HG02981 (cell line): ENCODE measurements at regions not wholly inside any gene's neighbourhood (a gene's known extent, or its start where the extent isn't known, plus 50 kb on each side); places are given as distances from the start of the nearest gene placed in this dataset.

Source experiments
- ATAC-seq: cut with Tn5 transposase; IDR thresholded peaks from one replicate; pipeline ENCODE4 v1.9.1; 2021; ENCODE audit warnings: mild to moderate bottlenecking, moderate library complexity; ENCODE audit not compliant: unreplicated experiment

DNA sequence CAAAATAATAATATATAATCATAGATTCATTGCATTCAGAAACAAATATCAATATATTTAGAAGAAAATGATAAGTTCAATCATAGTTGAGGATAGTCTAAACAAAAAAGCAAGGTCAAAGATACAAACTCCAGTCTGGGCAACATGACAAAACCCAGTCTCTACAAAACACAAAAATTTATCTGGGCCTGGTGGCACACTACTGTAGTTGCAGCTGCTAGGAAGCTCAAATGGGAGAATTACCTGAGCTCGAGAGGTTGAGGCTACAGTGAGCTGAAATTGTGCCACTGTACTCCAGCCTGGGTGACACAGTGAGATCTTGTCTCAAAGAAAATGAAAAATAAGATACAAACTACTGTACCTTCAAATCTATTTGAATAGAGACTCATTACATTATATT, 52.7 kb upstream of the ANXA10 start:
- no peak for ATAC-seq
